ENCODE measurements at regions not wholly inside any gene's neighbourhood (a gene's known extent, or its start where the extent isn't known, plus 50 kb on each side); places are given as distances from the start of the nearest gene placed in this dataset.
A peak's percentile ranks its signal among the peaks of the same experiment; 100 is the strongest.

GRCh38 chr7:46839651-46840050 is 742.3 kb downstream of the TNS3 start:
- Mint-ChIP-seq H3K4me3 (no peak overlapping the region), H3K27ac (no peak overlapping the region), H3K27me3 (ENCODE audit: insufficient read depth, low read depth) (peaks cover 5% of the 10 kb centered on the region), H3K4me1 (no peaks in the 10 kb centered on the region), H3K36me3 (no peaks in the 10 kb centered on the region), H3K9me3 (no peaks in the 10 kb centered on the region)
- Histone ChIP-seq H3K4me1 (no peaks in the 10 kb centered on the region), H3K4me3 (no peak overlapping the region), H3K27ac (no peak overlapping the region), H3K9me3 (ENCODE audit: low read depth) (no peaks in the 10 kb centered on the region), H4K20me1 (ENCODE audit: low read depth) (no peaks in the 10 kb centered on the region), H2AFZ (replicated peaks) (no peak overlapping the region), H3K79me2 (ENCODE audit: low read depth) (no peaks in the 10 kb centered on the region), H3K4me2 (no peak overlapping the region), H3K9ac (no peak overlapping the region), H3K36me3 (no peaks in the 10 kb centered on the region), H3K27me3 (no peaks in the 10 kb centered on the region), H3F3A (ENCODE audit: low read depth) (no peaks in the 10 kb centered on the region)
- DNase-seq (ENCODE audit: low spot score): no peak
- TF ChIP-seq, protein P1, sequence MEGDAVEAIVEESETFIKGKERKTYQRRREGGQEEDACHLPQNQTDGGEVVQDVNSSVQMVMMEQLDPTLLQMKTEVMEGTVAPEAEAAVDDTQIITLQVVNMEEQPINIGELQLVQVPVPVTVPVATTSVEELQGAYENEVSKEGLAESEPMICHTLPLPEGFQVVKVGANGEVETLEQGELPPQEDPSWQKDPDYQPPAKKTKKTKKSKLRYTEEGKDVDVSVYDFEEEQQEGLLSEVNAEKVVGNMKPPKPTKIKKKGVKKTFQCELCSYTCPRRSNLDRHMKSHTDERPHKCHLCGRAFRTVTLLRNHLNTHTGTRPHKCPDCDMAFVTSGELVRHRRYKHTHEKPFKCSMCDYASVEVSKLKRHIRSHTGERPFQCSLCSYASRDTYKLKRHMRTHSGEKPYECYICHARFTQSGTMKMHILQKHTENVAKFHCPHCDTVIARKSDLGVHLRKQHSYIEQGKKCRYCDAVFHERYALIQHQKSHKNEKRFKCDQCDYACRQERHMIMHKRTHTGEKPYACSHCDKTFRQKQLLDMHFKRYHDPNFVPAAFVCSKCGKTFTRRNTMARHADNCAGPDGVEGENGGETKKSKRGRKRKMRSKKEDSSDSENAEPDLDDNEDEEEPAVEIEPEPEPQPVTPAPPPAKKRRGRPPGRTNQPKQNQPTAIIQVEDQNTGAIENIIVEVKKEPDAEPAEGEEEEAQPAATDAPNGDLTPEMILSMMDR (IDR thresholded peaks at IDR 0.05): no peak
- no peak for TF ChIP-seq EZH2 (IDR thresholded peaks at IDR 0.05)
- no peak for TF ChIP-seq EZH2phosphoT487 (IDR thresholded peaks at IDR 0.05)

- Histone ChIP-seq H3K9ac (no peak overlapping the region), H3K27me3 (no peaks in the 10 kb centered on the region), H3F3A (ENCODE audit: low read depth) (no peaks in the 10 kb centered on the region), H3K27ac (no peak overlapping the region), H3K4me2 (no peak overlapping the region), H4K20me1 (ENCODE audit: low read depth) (no peaks in the 10 kb centered on the region), H3K9me3 (ENCODE audit: low read depth) (no peaks in the 10 kb centered on the region), H3K4me3 (no peak overlapping the region), H3K4me1 (no peaks in the 10 kb centered on the region), H2AFZ (replicated peaks) (peak overlapping the region; percentile 29), H3K79me2 (ENCODE audit: low read depth) (no peaks in the 10 kb centered on the region), H3K36me3 (no peaks in the 10 kb centered on the region)
- no peak for TF ChIP-seq EZH2 (IDR thresholded peaks at IDR 0.05)
- no peak for TF ChIP-seq EZH2phosphoT487 (IDR thresholded peaks at IDR 0.05)
- TF ChIP-seq, protein P1 (IDR thresholded peaks at IDR 0.05): no peak
- no peak for DNase-seq (ENCODE audit: low spot score)
- H3K9me3 Mint-ChIP-seq: no peaks in the 10 kb centered on the region
- H3K4me1 Mint-ChIP-seq: no peaks in the 10 kb centered on the region
- peaks cover 5% of the 10 kb centered on the region for H3K27me3 Mint-ChIP-seq (ENCODE audit: insufficient read depth, low read depth)
- no peak overlapping the region for H3K27ac Mint-ChIP-seq
- H3K36me3 Mint-ChIP-seq: no peaks in the 10 kb centered on the region
- no peak overlapping the region for H3K4me3 Mint-ChIP-seq
These were observed 743.4 kb downstream of the TNS3 start for GRCh38 chr7:46838463-46838862.

- Mint-ChIP-seq H3K27ac (no peak overlapping the region), H3K4me3 (no peak overlapping the region)
- H2AFZ ChIP-seq (replicated peaks): no peak overlapping the region
These were observed 746.4 kb downstream of the TNS3 start for GRCh38 chr7:46835556-46835955.

More at GRCh38 chr7:46835556-46835955, 746.4 kb downstream of the TNS3 start:
- no peaks in the 10 kb centered on the region for H3K9me3 ChIP-seq (ENCODE audit: low read depth)
- no peak for TF ChIP-seq EZH2phosphoT487 (IDR thresholded peaks at IDR 0.05)
- no peak for TF ChIP-seq EZH2 (IDR thresholded peaks at IDR 0.05)
- TF ChIP-seq, protein P1 (IDR thresholded peaks at IDR 0.05): no peak
- H3F3A ChIP-seq (ENCODE audit: low read depth): no peaks in the 10 kb centered on the region
- no peaks in the 10 kb centered on the region for H3K36me3 ChIP-seq
- no peaks in the 10 kb centered on the region for H3K4me1 ChIP-seq
- peaks cover 5% of the 10 kb centered on the region for H3K27me3 Mint-ChIP-seq (ENCODE audit: insufficient read depth, low read depth)
- H3K27ac ChIP-seq: no peak overlapping the region
- no peaks in the 10 kb centered on the region for H3K36me3 Mint-ChIP-seq
- H3K27me3 ChIP-seq: no peaks in the 10 kb centered on the region
- H3K79me2 ChIP-seq (ENCODE audit: low read depth): no peaks in the 10 kb centered on the region
- H3K4me3 ChIP-seq: no peak overlapping the region
- H4K20me1 ChIP-seq (ENCODE audit: low read depth): no peaks in the 10 kb centered on the region
- DNase-seq (ENCODE audit: low spot score): no peak
- H3K4me2 ChIP-seq: no peak overlapping the region
- H3K4me1 Mint-ChIP-seq: no peaks in the 10 kb centered on the region
- no peak overlapping the region for H3K9ac ChIP-seq
- H3K9me3 Mint-ChIP-seq: no peaks in the 10 kb centered on the region
